Motor neuron (in vitro differentiated cells): ENCODE measurements at regions not wholly inside any gene's neighbourhood (a gene's known extent, or its start where the extent isn't known, plus 50 kb on each side); places are given as distances from the start of the nearest gene placed in this dataset.
A peak's percentile ranks its signal among the peaks of the same experiment; 100 is the strongest.
"Not testable (repeated sequence)": the region's sequence is repeated elsewhere in the genome, so short reads cannot be mapped to it uniquely, and the experiment has no call there.

Experiments
- ATAC-seq, 8 experiments: fragments of 200-7000 bp; cut with Tn5 transposase; replicated peaks in 6 of 8; 2 replicates each; pipeline ENCODE4 v1.8.0; 2021; ENCODE audit warnings: mild to moderate bottlenecking in 8 of 8, moderate library complexity in 8 of 8
- H3K27ac ChIP-seq, 2 donors: fragments of 250-450 bp; sonication (Bioruptor Pico); 2 replicates each; pipeline ENCODE4 v1.9.0; 2021; ENCODE audit warnings: antibody characterized with exemption in 2 of 2, mild to moderate bottlenecking in 2 of 2, moderate library complexity in 1 of 2
- H3K4me1 ChIP-seq, 2 donors: fragments of 250-450 bp; sonication (Bioruptor Pico); replicated peaks in 1 of 2; 2 replicates each; pipeline ENCODE4 v1.6.1; 2021; ENCODE audit warnings: antibody characterized with exemption in 2 of 2, mild to moderate bottlenecking in 2 of 2, moderate library complexity in 1 of 2
- H3K4me3 ChIP-seq, 5 donors: fragments of 250-450 bp; sonication (Bioruptor Pico); 2 replicates each; pipeline ENCODE4 v1.9.0; 2021; ENCODE audit warnings: antibody characterized with exemption in 5 of 5, mild to moderate bottlenecking in 5 of 5, moderate library complexity in 4 of 5
- whole genome bisulfite sequencing, 10 experiments: fragments of 450-650 bp; shearing (Covaris generic); methylation state at CpG; one replicate each; pipeline ENCODE4 v1.0.0; 2022; 5-methylcytosine and 5-hydroxymethylcytosine counted together
- in situ Hi-C, 9 experiments: fragments of 400-800 bp; cut with MboI; loops; one replicate each; pipeline ENCODE4 v1.15.0; 2021; ENCODE audit warnings: low sequenced_read_pairs in 9 of 9, low pct_unique_long_range_greater_than_20kb in 2 of 9; ENCODE audit not compliant: unreplicated experiment in 9 of 9

DNA sequence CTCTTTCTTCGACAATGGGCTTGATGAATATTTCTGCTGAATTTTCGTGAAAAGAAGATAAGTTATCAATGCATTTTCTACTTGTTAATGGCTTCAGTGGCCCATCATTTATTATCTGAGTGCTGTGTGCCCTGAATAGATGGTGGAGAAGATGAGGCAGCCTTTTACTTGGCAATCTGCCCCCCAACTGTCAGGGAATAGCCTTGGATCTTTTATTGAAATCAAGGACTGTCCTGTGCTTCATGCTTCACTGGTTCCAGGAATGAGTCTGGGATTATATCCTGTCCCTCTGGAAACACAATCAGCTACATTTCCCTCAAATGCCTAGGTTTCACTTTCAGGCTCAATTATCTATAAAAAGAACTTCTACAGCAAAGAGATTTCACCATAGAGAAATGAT lies 75.9 kb upstream of the NXPH1 start:
- in situ Hi-C loops, result no loop called here
- WGBS, 10 experiments, result 0 to 86% (median 43%) methylated on average over 2 of the region's 2 CpGs; no CpG with 5 or more reads in 1 of the 10 experiments
- Histone ChIP-seq H3K4me3 (no peak overlapping the region), H3K4me1 (peaks cover 16 to 26% of the 10 kb centered on the region in 2 donors), H3K27ac (no peak overlapping the region)
- ATAC-seq, result peak in 1 of 8 experiments; percentile 20

DNA sequence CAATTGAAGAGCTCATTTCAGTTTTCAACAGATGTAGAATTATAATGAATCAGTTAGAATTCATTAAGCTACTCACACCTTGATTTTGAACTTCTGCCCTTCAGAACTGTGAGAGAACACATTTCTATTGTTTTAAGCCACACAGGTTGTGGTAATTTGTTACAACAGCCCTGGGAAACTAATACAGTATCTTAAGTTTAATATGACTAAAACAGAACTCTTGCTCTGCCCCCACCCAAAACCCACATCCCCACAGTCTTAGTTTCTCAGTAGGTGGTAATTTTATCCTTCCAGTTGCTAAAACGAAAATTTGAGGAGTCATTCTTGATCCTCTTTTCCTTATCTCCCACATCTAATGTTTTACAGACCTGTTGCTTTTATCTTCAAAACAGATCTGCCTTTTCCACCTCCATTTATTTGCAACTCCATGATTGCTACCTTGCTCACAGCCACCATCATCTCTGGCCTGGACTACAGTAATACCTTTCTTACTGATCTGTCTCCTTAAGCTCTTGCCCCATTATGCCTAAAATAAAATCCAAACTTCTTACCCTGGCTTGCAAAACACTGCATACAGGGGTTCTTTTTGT lies 72.8 kb upstream of the NXPH1 start:
- no peak overlapping the region for H3K4me3 ChIP-seq
- ATAC-seq, result no peak
- H3K27ac ChIP-seq, result no peak overlapping the region
- WGBS, 10 experiments, result 0 to 60% (median 25%) methylated on average over 1 of the region's 1 CpG; no CpG with 5 or more reads in 4 of the 10 experiments
- in situ Hi-C loops, result no loop called here
- peaks cover 15 to 22% of the 10 kb centered on the region in 2 donors for H3K4me1 ChIP-seq

DNA sequence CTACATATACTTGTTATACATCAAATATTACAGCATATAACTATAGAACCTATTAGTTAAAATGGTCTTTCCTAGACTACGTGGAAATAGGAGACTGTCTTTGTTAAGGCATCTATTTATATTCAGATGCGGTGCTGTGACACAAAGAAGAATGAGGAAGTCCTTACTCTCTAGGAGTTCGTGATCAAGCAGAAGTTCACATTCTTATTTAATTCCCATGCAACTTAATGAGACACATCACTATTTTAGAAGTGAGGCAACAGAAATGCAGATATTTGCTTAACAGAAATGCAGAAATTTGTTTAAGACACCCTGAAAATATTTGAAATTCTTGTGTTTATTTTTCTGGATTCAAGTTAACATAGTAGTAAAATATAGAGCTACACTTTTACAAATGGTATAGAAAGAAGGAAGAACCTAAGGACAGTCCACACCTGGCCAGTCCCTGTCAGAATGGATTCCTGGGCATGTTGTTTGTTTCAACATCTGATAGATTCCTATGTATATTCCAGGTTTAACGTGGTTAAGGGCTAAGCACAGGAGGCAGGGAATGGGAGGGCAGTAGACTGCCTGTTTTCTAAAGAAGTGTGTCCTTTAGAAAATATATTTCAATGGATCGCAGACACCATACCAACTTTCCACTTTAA lies 70.6 kb upstream of the NXPH1 start:
- ATAC-seq, result peak in 6 of 8 experiments; percentile 44 to 66 (median 56)
- WGBS, 10 experiments, result 3 to 60% (median 17%) methylated on average over 1 to 5 of the region's 5 CpGs; no CpG with 5 or more reads in 1 of the 10 experiments
- Histone ChIP-seq H3K4me1 (peaks cover 8 to 17% of the 10 kb centered on the region in 2 donors), H3K27ac (no peak overlapping the region), H3K4me3 (no peak overlapping the region)
- in situ Hi-C loops, result no loop called here

DNA sequence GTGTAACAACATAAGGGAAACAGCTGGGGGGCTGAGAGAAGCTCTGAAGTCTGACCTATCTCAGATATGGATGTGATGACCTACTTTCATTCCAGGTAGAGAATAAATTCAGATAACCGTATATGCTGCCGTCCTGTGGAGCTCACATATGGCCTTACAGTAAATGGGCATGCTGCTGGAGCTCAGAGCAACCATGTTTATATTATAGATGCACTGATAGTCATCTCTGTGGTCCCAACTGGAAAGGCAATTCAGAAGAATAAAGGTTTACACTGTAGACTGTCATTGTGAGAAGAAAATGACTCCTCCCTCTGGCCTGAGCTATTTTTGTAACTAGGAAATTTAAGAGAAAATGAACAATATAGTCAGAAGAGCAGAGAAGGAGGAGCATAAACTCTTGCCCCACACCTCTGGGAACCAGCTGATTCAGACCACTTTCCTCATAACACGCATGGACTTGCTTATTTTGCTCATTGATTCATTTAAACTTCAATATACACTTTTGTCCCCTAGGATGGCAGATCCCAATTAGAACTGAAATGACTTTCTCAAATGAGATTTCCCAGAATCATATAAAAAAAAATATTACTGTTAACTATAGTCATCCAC lies 69.9 kb upstream of the NXPH1 start:
- in situ Hi-C loops, result no loop called here
- H3K4me3 ChIP-seq, result no peak overlapping the region
- peaks cover 8 to 13% of the 10 kb centered on the region in 2 donors for H3K4me1 ChIP-seq
- whole genome bisulfite sequencing, 10 experiments, result 4 to 78% (median 33%) methylated on average over 1 to 3 of the region's 3 CpGs; no CpG with 5 or more reads in 3 of the 10 experiments
- peak in 1 of 8 experiments; percentile 22 for ATAC-seq
- no peak overlapping the region for H3K27ac ChIP-seq

DNA sequence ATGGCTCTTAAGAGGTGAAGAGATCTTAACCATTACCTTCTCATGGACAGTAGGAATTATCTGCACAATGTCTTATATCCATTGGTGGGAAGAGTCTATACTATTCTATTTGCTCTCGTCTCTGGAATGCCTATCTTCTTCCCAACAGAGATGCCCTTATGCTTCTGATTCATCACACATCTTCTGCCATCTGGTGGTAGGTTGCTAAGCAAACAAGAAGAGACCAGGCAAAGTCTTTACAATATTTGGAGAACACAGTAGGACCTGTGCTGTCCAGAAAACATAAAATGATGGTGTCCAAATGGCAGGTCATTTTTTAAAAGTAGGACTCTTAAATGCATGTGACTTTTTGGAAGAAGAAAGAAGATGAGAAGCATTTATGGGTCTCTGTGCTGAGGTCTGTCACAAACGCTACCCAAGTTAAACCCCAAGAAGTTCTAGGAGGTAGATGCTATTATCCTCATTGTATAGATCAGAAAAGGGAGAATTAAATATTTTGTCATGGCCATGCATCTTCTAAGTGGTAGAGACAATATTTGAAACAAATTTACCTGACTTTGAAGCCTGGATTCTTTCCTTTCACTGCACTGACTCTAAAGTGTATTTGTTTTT lies 67.8 kb upstream of the NXPH1 start:
- H3K4me1 ChIP-seq, result peaks cover 5 to 8% of the 10 kb centered on the region in 2 donors
- 0 to 100% (median 40%) methylated on average over 1 to 2 of the region's 2 CpGs; no CpG with 5 or more reads in 1 of the 10 experiments for WGBS, 10 experiments
- no peak overlapping the region for H3K27ac ChIP-seq
- H3K4me3 ChIP-seq, result no peak overlapping the region
- ATAC-seq, result peak in 4 of 8 experiments; percentile 54 to 79 (median 68)
- in situ Hi-C loops, result no loop called here

DNA sequence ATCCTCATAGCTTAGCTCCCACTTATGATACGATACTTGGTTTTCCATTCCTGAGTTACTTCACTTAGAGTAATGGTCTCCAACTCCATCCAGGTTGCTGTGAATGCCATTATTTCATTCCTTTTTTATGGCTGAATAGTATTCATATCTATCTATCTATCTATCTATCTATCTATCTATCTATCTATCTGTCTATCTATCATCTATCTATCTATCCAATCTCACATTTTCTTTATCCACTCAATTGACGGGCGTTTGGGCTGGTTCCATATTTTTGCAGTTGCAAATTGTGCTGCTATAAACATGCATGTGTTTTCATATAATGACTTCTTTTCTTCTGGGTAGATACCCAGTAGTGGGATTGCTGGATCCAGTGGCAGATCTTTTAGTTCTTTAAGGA lies 65.4 kb upstream of the NXPH1 start:
- H3K4me1 ChIP-seq, H3K4me3 ChIP-seq, H3K27ac ChIP-seq, in situ Hi-C loops, ATAC-seq: not testable (repeated sequence)
- 0 to 100% (median 63%) methylated on average over 2 to 3 of the region's 3 CpGs for WGBS, 10 experiments

DNA sequence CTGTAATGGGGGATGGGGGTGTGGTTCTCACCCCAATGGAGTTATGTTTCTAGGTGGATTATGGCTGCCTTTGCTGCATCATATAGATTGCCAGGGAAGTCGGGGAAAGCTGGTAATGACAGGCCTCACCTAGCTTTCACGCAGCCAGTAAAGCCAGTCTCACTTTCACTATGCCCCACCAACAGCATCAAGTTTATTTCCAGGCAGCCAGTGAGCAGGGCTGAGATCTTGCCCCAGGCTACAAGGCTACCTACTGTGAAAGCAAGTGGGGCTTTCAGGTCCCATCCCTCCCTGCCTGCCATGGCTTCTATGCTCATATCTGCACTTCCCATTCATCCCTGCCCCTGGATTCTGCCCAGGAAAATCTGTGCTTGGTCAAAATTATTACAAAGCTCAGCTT lies 61.7 kb upstream of the NXPH1 start:
- Histone ChIP-seq H3K4me3 (no peak overlapping the region), H3K27ac (no peak overlapping the region), H3K4me1 (no peaks in the 10 kb centered on the region)
- WGBS, 10 experiments, result 90 to 92% methylated on average over 2 of the region's 2 CpGs; no CpG with 5 or more reads in 8 of the 10 experiments
- in situ Hi-C loops, result no loop called here
- no peak for ATAC-seq

DNA sequence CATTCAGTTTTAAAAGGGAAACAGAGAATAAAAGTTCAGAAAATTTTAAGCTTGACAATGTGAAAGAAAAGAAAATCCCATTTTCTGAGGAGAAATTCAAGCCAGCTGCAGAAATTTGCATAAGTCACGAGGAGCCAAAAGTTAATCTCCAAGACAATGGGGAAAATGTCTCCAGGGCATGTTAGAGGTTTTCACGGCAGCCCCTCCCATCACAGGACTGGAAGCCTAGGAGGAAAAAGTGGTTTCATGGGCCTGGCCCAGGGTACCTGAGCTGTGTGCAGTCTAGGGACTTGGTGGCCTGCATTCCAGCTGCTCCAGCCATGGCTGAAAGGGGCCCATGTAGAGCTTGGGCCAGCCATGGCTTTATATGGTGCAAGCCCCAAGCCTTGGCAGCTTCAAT lies 59.6 kb upstream of the NXPH1 start:
- peaks cover 4 to 9% of the 10 kb centered on the region in 2 donors for H3K4me1 ChIP-seq
- no peak for ATAC-seq
- WGBS, 10 experiments, result 0 to 67% (median 39%) methylated on average over 1 to 2 of the region's 2 CpGs; no CpG with 5 or more reads in 2 of the 10 experiments
- no peak overlapping the region for H3K4me3 ChIP-seq
- H3K27ac ChIP-seq, result no peak overlapping the region
- in situ Hi-C loops, result no loop called here

DNA sequence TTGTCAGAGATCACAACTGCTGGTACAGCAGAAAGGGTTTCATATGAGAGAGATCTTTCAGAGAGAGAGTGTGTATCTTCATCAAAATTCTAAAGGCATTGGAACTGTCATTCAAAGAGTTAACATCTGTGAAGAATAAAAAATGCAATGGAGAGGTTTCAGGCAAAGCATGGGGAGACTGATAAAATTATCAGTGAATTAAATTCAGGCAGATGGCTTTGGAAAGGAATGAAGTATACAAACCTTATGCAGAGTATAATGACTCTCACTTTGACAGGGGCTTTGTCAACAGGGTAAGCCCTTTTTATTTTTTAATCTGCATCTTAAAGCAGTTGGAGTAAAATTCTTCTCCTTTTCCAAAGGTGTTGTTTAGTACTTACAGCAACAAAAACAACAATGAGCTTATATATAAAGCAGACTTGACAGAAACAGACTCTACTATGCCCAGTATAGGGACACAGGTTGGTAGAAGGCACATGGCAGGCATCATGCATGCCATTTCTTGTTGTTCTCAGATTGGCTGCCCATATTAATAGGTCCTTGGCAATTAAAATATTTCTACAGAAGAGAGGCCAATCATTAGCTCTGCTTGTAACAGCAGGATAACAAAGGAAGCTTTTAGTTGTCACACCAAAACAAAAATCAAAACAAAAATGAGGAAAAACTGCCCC lies 54.9 kb upstream of the NXPH1 start:
- no peak for ATAC-seq
- no peak overlapping the region for H3K4me3 ChIP-seq
- in situ Hi-C loops, result no loop called here
- peak overlapping the region in 1 of 2 donors; percentile 18 for H3K27ac ChIP-seq
- H3K4me1 ChIP-seq, result peaks cover 31 to 46% of the 10 kb centered on the region in 2 donors

DNA sequence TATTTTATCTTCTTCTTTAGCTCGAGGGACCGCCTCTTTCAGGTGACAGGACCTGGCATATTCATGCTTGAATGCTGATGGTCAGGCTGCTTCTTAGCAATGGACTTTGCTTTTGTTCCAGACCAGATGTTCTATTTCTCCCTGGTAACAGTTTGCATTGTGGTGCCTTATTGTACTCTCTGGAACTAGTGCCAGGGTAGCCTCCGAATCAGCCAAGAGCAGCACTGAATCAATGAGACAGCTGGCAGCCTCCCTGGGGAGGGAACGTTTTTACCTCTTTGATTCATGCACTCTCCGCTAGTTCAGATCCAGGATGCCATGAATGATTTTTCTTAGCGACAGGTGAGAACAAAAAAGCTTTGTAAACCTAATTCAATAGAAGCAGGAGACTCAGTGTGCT lies 54.1 kb upstream of the NXPH1 start:
- Histone ChIP-seq H3K27ac (no peak overlapping the region), H3K4me3 (no peak overlapping the region), H3K4me1 (peaks cover 31 to 46% of the 10 kb centered on the region in 2 donors)
- 0 to 27% (median 13%) methylated on average over 1 to 6 of the region's 6 CpGs for WGBS, 10 experiments
- in situ Hi-C loops, result no loop called here
- ATAC-seq, result peak in 5 of 8 experiments; percentile 89 to 95 (median 91)

DNA sequence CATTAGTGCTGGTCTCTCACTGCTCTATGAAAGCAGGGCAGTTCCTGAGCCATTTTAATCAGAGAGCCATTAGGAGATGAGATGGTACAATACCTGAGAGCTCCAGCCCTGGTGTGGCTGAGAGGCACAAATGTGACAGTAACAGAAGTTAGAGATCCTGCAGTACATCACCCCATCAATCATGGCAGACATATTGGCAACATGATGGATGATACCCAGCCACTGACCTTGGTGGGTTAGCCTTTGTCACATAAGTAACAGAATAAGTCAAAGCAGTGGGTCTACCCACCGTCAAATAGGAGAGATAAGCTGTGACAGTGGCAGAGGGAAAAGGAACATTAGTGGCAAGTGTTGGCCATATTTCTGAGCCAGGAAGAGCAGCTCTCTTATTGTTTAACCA lies 53.3 kb upstream of the NXPH1 start:
- H3K4me1 ChIP-seq, result peaks cover 31 to 46% of the 10 kb centered on the region in 2 donors
- WGBS, 10 experiments, result 0 to 43% (median 17%) methylated on average over 1 of the region's 1 CpG; no CpG with 5 or more reads in 7 of the 10 experiments
- ATAC-seq, result peak in 1 of 8 experiments; percentile 28
- no peak overlapping the region for H3K27ac ChIP-seq
- in situ Hi-C loops, result no loop called here
- H3K4me3 ChIP-seq, result no peak overlapping the region

DNA sequence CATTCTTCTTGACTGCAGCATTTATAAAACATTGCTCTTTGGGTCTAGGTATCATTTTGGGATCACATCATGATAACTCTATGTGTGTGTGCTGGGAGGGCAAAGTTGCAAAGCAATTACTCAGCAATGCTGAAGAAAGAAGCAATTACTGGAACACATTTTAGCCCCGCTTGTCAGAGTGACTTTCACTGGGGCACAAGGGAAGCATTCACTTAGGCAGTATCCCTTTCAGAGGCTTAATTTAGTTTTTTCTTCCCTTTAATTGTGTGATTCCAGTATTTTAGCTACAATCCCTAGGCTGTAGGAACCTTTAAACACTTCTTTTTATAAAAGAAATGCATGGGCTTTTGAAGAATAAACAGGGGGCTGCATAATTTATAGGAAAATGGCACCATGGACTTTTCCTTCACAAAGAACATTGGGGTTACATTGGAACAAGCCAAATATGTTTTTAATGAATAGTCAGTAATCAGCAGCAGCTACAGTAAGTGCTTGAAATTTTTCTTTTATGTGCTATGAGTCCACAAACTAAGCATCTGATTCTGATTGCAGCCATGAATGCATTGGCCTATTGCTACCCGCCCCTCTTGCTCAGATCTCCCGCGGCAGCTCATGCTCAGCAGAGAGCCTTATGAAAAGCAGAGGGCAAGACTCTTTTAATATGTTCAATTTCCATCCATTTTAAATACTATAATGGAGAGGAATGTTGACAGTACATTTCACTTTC lies 51.2 kb upstream of the NXPH1 start:
- Histone ChIP-seq H3K4me3 (no peak overlapping the region), H3K27ac (no peak overlapping the region), H3K4me1 (peaks cover 31 to 46% of the 10 kb centered on the region in 2 donors)
- peak in 5 of 8 experiments; percentile 7 to 61 (median 44) for ATAC-seq
- 0 to 100% (median 41%) methylated on average over 1 to 4 of the region's 4 CpGs; no CpG with 5 or more reads in 2 of the 10 experiments for WGBS, 10 experiments
- in situ Hi-C loops, result no loop called here
